ENCODE measurements at regions not wholly inside any gene's neighbourhood (a gene's known extent, or its start where the extent isn't known, plus 50 kb on each side); places are given as distances from the start of the nearest gene placed in this dataset.

GRCh38 chr2:18836436-18836835 lies 247.1 kb upstream of the NT5C1B start:
- Mint-ChIP-seq H3K27me3 (ENCODE audit: insufficient read depth) (no peaks in the 10 kb centered on the region; the same call in 1 of the 2 replicates), H3K4me3 (no peak overlapping the region), H3K36me3 (ENCODE audit: low read depth) (no peaks in the 10 kb centered on the region), H3K9me3 (no peaks in the 10 kb centered on the region), H3K4me1 (ENCODE audit: low read depth) (peaks cover 32% of the 10 kb centered on the region), H3K27ac (no peak overlapping the region)
- TF ChIP-seq CTCF (IDR thresholded peaks at IDR 0.05), result no peak
- no peak for DNase-seq

- no peak for TF ChIP-seq CTCF (IDR thresholded peaks at IDR 0.05)
- DNase-seq, result no peak
- Mint-ChIP-seq H3K27me3 (ENCODE audit: insufficient read depth) (no peaks in the 10 kb centered on the region; the same call in 1 of the 2 replicates), H3K4me1 (ENCODE audit: low read depth) (peaks cover 38% of the 10 kb centered on the region), H3K36me3 (ENCODE audit: low read depth) (no peaks in the 10 kb centered on the region), H3K9me3 (no peaks in the 10 kb centered on the region), H3K4me3 (no peak overlapping the region), H3K27ac (no peak overlapping the region)
Observed at GRCh38 chr2:18835787-18836186, 246.4 kb upstream of the NT5C1B start.

GRCh38 chr2:18834341-18834740 lies 245.0 kb upstream of the NT5C1B start:
- peak overlapping the region; percentile 39; the same call in 1 of the 2 replicates for H3K27ac Mint-ChIP-seq
- H3K4me3 Mint-ChIP-seq, result no peak overlapping the region
- no peaks in the 10 kb centered on the region; the same call in 1 of the 2 replicates for H3K27me3 Mint-ChIP-seq (ENCODE audit: insufficient read depth)
- DNase-seq, result peak; percentile 62
- H3K36me3 Mint-ChIP-seq (ENCODE audit: low read depth), result no peaks in the 10 kb centered on the region
- no peaks in the 10 kb centered on the region for H3K9me3 Mint-ChIP-seq
- TF ChIP-seq CTCF (IDR thresholded peaks at IDR 0.05), result no peak
- H3K4me1 Mint-ChIP-seq (ENCODE audit: low read depth), result peaks cover 52% of the 10 kb centered on the region

- peak overlapping the region; percentile 39; the same call in 1 of the 2 replicates for H3K27ac Mint-ChIP-seq
- no peak for TF ChIP-seq CTCF (IDR thresholded peaks at IDR 0.05)
- H3K9me3 Mint-ChIP-seq, result no peaks in the 10 kb centered on the region
- peaks cover 56% of the 10 kb centered on the region for H3K4me1 Mint-ChIP-seq (ENCODE audit: low read depth)
- no peak overlapping the region for H3K4me3 Mint-ChIP-seq
- no peaks in the 10 kb centered on the region for H3K36me3 Mint-ChIP-seq (ENCODE audit: low read depth)
- H3K27me3 Mint-ChIP-seq (ENCODE audit: insufficient read depth), result no peaks in the 10 kb centered on the region
- DNase-seq, result peak; percentile 3
Observed at GRCh38 chr2:18833941-18834340, 244.6 kb upstream of the NT5C1B start.

GRCh38 chr2:18831916-18832510 lies 242.6 kb upstream of the NT5C1B start:
- Mint-ChIP-seq H3K4me3 (no peak overlapping the region), H3K9me3 (no peaks in the 10 kb centered on the region), H3K27me3 (ENCODE audit: insufficient read depth) (no peaks in the 10 kb centered on the region), H3K36me3 (ENCODE audit: low read depth) (peaks cover 6% of the 10 kb centered on the region), H3K27ac (no peak overlapping the region), H3K4me1 (ENCODE audit: low read depth) (peaks cover 61% of the 10 kb centered on the region)
- DNase-seq, result no peak
- TF ChIP-seq CTCF (IDR thresholded peaks at IDR 0.05), result no peak

Measured in HFFc6 (cell line).